HG03565 (cell line): ENCODE measurements at regions not wholly inside any gene's neighbourhood (a gene's known extent, or its start where the extent isn't known, plus 50 kb on each side); places are given as distances from the start of the nearest gene placed in this dataset.
"Not testable (repeated sequence)": the region's sequence is repeated elsewhere in the genome, so short reads cannot be mapped to it uniquely, and the experiment has no call there.

ENCODE experiments used
- ATAC-seq: cut with Tn5 transposase; IDR thresholded peaks from one replicate; pipeline ENCODE4 v1.9.1; 2021; ENCODE audit warnings: mild to moderate bottlenecking, moderate library complexity; ENCODE audit not compliant: unreplicated experiment

DNA sequence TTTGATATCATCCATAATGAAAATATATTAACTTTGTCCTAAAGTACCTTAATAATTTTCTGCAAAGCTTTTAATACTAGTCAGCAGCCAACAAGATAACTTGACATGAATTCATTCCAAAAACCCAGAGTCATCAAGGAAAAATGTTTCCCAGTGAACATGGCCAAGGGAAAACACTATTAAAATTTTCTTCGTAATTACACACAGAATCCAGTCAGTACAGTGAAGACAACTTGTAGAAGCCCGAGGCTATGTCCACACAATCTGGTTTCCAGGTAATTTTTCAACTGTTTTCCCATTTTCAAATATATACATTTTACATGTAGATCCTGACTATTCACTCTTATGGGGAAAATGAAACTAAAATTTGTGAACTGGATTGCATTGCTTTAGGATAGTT, 600.9 kb downstream of the CDH8 start:
- ATAC-seq = no peak

DNA sequence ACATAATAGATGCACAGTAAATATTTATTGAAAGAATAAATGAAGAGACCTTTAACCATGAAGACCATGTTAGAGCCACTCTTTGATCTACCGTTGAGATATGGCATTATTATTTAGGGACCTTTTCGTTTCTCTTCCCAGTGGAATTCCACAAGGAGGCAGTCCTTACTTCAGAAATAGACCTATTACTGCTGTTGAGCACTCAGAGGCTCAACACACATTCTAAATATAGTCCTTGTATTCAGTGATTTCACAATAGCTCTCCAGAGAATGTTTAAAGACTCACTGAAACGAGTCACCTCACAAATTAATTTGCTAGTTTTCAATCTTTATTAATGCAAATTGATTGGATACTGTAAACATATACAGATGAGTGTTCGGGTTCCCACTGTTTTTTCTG, 603.8 kb downstream of the CDH8 start:
- ATAC-seq = no peak

DNA sequence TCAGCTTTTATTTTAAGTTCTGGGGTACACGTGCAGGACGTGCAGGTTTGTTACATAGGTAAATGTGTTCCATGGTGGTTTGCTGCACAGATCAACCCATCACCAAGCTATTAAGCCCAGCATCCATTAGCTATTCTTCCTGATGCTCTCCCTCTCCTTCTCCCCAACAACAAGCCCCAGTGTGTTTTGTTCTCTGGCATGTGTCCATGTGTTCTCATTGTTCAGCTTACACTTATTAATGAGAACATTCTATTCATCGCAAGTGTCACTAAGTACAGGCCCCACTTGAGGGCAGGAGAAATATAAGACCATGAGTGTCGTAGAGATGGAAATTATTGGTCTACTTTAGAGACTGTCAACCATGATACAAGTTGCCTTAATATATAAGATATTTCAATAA, 615.1 kb downstream of the CDH8 start:
- ATAC-seq = no peak

DNA sequence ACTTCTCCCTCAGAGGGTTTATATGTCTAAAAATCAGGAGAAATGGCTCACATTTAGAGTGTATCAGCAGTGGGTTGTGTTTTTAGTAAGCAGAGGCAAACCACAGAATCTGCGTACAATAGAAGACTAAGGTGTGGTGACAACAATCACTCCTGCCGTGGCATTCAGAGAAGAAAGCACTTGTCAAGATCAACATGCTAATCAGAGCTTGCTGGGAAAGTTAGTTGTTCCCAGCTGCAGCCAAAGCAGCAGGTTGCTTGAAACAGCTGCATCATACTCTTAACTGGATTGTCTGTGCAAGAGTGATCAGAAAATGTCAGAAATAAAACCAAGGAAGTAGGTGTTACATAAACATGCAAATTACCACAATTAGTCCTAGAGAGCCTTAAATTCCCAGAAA, 616.4 kb downstream of the CDH8 start:
- ATAC-seq = no peak

DNA sequence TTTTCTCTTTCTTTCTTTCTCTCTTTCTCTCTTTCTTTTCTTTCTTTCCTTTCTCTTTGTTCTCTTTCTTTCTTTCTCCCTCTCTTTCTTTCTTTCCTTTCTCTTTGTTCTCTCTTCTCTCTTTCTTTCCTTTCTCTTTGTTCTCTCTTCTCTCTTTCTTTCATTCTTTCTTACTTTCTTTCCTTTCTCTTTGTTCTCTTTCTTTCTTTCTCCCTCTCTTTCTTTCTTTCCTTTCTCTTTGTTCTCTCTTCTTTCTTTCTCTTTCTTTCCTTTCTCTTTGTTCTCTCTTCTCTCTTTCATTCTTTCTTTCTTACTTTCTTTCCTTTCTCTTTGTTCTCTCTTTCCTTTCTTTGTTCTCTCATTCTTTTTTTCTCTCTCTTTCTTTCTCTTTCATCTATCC, 617.4 kb downstream of the CDH8 start:
- ATAC-seq = not testable (repeated sequence)

DNA sequence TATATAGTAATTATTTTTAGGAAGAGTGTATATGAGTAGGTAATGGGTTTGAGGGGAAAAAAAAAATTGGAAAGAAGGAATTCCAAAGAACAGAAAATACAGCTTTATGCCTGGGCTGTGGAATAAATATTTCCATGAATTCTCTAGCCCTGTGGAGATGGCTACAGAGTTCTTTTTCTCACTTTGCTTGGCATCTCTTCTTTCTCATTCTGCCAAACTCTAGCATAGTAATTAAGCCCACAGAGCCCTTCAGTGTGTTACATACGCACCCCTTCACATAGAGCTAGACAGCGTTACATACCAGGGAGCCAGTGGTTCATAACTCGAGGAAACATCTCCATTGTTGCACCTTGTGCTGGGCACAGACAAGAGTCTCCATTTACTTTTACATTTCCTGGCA, 621.1 kb downstream of the CDH8 start:
- no peak for ATAC-seq

DNA sequence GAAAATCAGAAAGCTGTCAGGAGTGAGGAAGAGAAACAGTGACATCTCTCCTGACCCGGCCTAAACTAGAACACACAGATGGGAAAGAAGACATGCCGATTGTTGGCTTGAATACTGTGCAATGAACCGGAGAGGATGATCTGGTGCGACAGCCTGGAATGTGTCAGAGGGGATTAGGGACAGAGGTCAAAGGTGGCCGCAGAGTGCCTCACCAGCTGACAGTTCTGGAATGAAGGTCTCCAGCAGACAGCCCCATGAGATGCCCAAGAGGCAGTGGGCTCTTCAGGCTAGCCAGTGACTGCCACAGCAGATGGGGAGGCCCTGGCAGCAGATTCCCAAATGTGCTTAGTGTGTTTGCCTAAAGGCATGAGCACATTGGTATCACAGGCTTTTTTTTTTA, 623.2 kb downstream of the CDH8 start:
- no peak for ATAC-seq

DNA sequence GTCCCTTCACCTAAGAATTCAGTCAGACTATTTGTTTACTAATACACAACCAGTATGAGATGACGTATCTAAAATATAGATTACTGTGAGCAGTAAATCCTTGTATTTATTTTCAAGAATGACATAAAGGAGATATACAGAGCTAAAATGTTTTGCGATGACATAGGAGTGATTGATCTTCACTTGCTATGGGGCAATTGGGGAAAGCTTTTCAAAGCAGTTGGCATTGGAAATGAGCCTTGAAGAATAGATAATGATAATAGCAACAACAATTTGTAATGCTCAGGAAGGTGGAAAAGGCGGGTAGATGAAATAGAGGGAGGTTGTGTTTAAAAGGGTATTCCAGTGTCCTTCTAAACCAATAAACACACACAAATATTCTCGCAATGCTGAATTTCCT, 623.7 kb downstream of the CDH8 start:
- ATAC-seq = no peak

DNA sequence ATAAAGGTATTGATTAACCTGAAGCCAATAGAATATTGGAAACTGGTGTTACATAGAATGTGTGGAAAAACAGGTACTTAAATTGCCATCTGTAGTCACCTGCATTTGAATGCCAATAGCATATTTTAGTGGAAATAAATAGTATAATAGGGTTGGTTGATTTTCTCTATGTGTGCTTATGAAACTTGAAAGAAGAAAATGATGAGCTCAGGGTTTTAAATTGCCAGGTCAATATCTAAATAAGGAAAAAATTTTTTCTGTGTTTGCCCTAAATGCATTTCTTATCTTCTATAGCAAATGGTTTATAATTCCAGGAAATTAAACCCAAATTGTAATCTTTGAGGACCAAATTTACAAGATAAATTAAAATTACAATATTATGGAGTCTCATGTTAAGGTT, 626.6 kb downstream of the CDH8 start:
- ATAC-seq = no peak

DNA sequence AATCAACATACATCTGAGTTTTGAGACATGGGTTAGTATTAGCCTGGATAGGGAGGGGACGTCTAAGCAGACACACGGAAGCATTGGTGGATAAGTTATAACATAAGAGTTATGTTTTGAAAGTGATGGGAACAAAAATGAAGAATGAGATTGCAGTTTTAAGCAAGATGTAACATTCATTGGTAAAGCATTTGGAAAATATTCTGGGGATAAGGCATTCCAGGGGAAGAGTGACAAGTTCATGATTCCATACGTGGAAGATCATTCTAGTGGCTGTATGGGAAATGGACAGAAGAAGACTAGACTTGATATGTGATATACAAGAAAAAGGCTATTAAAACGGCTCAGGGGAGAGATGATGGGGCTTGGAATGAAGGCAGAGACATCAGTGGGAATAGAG, 632.9 kb downstream of the CDH8 start:
- no peak for ATAC-seq

DNA sequence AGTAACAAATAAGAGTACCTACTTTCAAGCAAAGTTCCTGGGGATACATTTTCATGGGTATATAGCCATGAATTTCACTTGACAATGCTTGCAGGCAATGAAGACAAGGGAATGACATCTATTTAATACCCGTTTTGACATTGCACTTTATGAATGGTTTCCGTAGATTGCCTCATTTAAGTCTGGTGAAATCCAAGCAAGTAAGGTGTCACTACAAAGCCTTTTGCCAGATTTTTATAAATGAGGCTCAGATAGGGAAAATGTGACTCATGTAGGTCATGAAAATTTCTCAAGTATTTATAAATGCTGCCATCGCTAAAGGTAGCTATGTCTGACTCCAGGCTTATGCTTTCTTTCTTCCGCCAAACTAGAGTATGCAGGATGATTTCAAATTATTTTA, 644.3 kb downstream of the CDH8 start:
- ATAC-seq = no peak

DNA sequence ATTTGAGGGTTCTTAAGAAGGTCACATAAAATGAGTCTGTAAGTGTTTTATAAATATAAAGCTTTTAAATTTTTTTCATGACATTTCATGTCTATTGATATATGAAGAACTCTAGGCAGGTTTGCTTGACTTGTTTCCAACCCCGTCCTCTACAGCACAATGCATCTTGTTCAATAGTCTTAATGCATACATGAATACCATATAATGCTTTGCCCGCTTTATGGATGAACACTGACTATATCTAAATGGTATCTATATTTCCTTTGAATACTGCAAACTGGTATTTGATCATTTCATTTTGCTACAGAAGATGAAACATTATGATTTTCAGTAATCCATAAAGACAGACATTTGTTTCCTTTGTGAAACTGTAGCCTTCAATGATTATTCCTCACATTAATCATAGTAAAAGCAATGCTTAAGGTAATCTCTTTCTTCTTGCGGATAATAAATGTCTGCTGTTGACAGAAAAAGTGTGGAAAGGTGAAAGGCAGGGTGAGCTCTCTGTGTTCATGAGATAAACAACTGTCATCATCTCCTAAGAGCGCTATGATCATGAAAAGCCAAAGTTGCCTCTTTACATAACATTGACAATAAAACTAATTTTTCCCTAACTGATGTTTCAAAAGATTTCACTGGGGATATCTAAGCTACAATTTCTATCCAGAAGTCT, 645.1 kb downstream of the CDH8 start:
- no peak for ATAC-seq

DNA sequence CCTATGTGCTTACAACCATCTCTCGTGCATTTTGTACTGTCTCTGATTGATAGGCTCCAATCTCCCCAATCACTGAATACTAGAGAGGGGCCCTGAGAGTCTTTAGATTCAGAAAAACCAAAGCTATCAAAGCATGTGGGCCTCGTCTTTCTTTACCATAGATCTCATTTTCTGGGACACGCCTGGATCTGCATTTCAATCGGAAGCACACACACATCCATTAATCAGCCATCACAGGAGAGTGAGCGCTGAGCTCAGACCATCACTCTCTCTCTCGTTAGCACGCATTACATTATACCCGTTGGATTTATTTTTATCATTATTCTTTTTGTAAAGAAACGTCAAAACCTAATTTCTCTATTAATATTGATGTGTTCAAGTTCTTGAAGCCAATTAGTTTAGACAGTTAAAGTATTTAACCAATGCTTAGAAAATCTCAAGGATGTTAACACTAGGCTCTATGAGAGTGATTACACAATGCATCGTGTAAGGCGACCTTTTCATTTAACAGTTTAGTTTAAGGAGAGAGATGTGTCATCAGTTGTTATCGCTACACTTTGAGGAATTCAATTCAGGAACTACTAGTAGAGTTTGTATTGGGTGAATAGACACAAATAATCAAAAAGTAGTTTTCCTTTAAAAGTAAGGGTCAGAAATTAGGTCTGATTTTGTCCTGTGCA, 650.7 kb downstream of the CDH8 start:
- ATAC-seq = no peak

DNA sequence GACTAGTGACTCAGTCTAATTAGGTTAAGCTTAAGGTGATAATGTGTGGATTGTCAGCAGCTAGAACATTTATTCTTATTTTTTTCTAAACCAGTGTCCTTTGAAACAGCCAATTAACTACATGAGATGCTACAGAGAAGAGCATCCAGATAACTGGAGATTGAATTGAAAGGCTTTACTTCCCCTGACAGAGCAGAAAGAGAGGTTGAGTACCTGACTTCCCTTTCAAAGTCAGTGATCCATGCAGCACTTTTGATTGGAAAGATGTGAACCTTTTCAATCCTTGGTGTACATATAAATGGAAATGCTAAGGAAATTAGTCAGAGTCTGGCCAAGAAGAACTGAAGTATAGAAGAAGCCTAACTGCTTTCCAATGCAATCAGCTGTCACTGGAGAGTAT, 653.8 kb downstream of the CDH8 start:
- ATAC-seq = no peak

DNA sequence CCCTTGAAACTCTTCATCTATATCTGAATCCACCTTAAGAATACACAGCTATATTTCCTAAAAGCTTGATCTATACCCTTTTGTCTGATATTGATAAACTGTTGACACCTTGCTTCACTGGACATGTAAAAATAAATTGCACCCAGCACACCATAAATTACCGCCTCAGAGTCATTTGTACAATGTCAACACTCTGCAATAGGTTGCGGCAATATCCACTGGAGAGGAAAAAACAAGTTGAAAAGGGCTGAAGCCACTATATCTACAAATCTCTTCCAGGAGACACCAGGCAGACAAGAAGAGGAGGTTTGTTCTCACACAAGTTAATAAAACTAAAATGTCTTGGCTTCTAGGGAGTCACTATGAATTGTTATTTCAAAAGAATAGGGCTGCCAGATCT, 656.9 kb downstream of the CDH8 start:
- no peak for ATAC-seq

DNA sequence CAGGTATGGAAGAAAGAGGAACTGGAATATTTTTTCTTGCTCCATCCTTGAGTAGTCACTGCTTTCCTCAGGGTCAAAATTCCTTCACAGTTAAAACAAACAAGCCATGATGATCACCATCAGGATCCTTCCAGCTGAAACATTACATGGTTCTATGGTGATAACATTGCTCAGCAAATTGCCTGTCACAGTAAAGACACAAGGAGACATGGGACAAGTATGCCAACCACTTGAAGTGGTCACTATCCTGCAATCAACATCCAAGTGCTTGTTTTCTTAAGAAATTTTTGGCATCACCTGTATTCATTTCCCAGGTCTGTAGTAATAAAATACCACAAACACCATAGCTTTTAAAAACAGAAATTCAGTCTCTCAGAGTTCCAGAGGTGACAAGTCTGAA, 662.2 kb downstream of the CDH8 start:
- ATAC-seq = no peak

DNA sequence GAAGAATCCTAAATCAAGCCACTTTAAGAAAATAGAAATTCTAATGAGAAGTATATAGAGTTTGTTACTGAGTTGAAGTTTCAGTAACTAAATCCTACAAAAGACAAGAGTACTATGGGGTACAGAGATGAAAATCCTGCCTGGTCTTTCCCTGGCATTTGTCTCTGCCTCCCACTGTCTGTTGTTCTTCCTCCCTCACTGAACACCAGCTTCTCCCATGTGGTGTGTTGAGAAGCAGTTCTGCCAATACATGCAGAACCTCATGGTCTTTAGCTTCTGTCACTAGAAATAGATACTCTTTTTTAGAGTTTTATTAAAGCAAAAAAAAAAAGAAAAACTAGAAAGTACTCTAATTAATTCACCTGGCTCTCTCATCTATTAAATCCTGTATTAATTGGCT, 664.4 kb downstream of the CDH8 start:
- no peak for ATAC-seq

DNA sequence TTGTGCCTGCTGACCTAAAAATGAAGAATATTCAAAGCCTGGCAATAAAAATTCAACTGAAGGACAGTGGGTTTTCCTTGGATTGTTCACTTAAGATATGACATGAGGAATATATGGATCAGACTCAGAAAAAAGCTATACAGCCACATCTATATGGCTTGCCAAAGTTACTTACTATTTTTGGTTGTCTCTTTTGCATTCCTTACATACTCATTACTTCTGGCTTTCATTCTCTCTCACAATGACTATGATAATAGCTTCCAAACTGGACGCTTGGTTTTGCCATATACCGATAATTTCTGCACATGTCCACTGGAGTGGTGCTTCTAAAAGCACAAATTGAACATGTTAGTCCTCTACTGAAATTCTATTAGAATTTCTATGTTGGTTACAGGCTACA, 664.9 kb downstream of the CDH8 start:
- ATAC-seq = no peak

DNA sequence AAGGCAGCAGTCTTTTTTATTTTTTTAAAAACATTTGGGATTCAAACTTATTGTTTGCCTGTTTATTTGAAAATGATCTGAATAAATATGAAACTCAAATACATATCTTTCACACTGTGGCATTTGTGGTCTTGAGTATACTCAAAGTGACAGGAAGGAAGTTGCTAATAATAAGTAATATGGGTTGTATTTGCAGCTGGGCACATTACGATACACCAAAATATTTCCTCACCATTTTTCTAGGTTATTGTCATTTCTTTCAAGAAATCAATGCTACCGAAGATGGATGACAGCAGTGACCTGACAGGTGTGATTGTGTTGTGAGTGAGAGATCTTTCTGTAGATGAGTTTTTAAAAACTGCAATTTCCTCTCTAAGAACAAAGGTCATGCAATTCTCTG, 665.7 kb downstream of the CDH8 start:
- ATAC-seq = no peak

DNA sequence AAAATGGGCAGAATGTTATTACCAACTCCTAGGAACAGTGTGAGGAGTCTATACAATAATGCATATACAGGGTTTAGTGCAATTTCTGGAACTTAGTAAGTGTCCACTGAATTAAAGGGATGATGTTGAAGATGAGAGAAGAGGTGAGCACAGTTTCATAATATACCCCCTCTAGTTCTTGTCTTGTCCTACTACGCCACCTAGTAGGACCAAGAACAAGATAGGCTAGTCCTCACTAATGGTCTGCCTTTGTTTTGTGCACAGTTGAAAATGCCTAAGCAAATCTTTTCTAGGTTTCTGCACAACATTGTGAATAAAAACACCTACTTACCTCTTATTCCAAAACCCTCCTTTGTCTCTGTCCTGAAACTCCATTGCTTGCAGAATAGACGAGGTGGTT, 670.2 kb downstream of the CDH8 start:
- no peak for ATAC-seq

DNA sequence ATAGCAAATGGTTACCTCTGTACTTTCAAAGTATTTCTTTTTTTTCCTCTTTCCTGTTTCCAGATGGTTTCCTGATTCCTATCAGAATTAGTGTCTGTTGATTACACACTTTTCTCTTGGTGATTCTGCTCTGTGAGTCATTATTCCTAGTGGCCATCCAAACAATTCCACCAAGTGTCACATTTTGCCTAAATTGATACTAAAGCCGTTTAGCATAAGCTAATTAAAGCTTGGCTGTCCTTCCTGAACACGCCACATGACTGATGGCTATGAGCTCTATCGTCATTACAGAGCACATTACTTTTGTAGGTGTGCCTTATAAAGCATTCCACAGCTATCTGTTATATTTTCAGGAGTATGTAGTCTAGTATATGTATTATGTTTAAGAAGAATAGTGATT, 671.2 kb downstream of the CDH8 start:
- ATAC-seq = no peak

DNA sequence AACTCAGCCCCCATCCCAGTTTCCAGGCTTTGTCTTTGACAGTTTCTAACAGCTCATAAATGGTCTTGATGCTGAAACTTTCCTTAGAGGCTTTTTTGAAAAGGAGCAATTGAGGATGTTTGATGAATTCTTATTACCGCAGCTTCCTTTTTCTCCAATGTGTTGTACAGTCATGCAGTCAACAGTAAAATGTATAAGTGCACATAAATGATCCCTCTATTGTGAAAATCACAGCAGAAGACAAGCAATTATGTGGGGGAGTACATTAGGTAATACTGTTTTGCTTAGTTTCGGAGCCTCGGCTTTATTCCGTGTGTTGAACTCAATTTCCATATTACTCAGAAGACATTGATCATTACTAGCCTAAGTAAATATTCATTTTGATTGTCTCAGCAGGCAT, 673.7 kb downstream of the CDH8 start:
- no peak for ATAC-seq

DNA sequence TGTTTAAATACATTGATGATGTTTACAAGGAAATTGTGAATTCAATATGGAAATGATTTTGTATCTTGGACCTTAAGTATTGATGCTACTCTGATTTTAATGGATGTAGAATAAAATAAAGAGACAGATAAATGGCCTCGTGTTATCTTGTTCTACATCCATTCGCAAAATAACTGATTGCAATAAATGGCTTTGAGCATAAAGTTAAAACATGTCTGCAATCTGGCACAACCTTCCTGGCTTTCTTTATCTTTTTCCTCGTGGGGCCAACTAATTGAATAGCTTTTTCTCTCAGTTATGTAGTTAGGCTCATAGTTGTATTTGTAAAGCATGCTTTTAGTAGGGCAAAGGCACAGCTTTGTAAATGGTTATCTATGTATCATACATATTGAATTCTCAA, 691.4 kb downstream of the CDH8 start:
- ATAC-seq = no peak
